Endothelial cell (in vitro differentiated cells): ENCODE measurements at regions not wholly inside any gene's neighbourhood (a gene's known extent, or its start where the extent isn't known, plus 50 kb on each side); places are given as distances from the start of the nearest gene placed in this dataset.
"Not testable (repeated sequence)": the region's sequence is repeated elsewhere in the genome, so short reads cannot be mapped to it uniquely, and the experiment has no call there.

Experiments used
- DNase-seq: peaks from one replicate; pipeline ENCODE4 v3.0.0; 2021; ENCODE audit warnings: low spot score
- H3K27ac Mint-ChIP-seq: one replicate; pipeline ENCODE4 v1.8.0; 2021; ENCODE audit warnings: mixed read lengths, inconsistent platforms; ENCODE audit not compliant: unreplicated experiment
- H3K27me3 Mint-ChIP-seq: one replicate; pipeline ENCODE4 v1.8.0; 2021; ENCODE audit warnings: mild to moderate bottlenecking, moderate library complexity, mixed read lengths, inconsistent platforms; ENCODE audit not compliant: unreplicated experiment
- H3K36me3 Mint-ChIP-seq: one replicate; pipeline ENCODE4 v1.8.0; 2021; ENCODE audit warnings: mild to moderate bottlenecking, low read depth, mixed read lengths, inconsistent platforms; ENCODE audit not compliant: unreplicated experiment
- H3K4me1 Mint-ChIP-seq: one replicate; pipeline ENCODE4 v1.8.0; 2021; ENCODE audit warnings: mild to moderate bottlenecking, mixed read lengths, inconsistent platforms; ENCODE audit not compliant: unreplicated experiment
- H3K4me3 Mint-ChIP-seq: one replicate; pipeline ENCODE4 v1.8.0; 2021; ENCODE audit warnings: mild to moderate bottlenecking, mixed read lengths, inconsistent platforms; ENCODE audit not compliant: unreplicated experiment
- H3K9me3 Mint-ChIP-seq: one replicate; pipeline ENCODE4 v1.8.0; 2021; ENCODE audit warnings: mixed read lengths, inconsistent platforms; ENCODE audit not compliant: unreplicated experiment
- CTCF ChIP-seq: fragments of 200-600 bp; sonication (generic); IDR thresholded peaks from one replicate; pipeline ENCODE4 v1.5.0; 2021; ENCODE audit warnings: antibody characterized with exemption; ENCODE audit not compliant: unreplicated experiment

GRCh38 chr20:39736434-39737327 lies 774.5 kb downstream of the DHX35 start:
- no peak overlapping the region for H3K27ac Mint-ChIP-seq
- H3K27me3 Mint-ChIP-seq = no peaks in the 10 kb centered on the region
- no peaks in the 10 kb centered on the region for H3K36me3 Mint-ChIP-seq
- no peak for TF ChIP-seq CTCF
- H3K4me1 Mint-ChIP-seq = peaks cover 2% of the 10 kb centered on the region
- no peak overlapping the region for H3K4me3 Mint-ChIP-seq
- no peaks in the 10 kb centered on the region for H3K9me3 Mint-ChIP-seq
- no peak for DNase-seq

DNA sequence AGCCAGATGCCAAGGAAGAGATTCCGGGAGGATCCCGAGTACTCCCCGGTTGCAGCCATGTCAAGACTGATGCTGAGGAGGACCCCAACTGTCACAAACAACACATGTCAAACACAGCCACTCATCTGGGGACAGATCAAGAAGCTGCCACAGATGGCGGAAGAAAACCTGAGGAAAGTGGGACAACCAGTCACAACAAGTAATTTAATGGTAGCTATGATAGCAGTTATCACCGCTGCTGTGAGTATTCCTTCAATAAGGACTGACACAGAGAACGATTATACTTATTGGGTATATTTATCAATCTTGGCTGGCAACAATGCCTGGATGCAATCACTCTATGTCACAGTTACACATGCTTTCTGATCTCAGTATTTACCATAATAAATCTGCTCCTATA lies 763.4 kb downstream of the DHX35 start:
- H3K27ac Mint-ChIP-seq, H3K4me3 Mint-ChIP-seq, DNase-seq, H3K4me1 Mint-ChIP-seq, H3K36me3 Mint-ChIP-seq, H3K27me3 Mint-ChIP-seq: not testable (repeated sequence)
- H3K9me3 Mint-ChIP-seq = peaks cover 13% of the 10 kb centered on the region

DNA sequence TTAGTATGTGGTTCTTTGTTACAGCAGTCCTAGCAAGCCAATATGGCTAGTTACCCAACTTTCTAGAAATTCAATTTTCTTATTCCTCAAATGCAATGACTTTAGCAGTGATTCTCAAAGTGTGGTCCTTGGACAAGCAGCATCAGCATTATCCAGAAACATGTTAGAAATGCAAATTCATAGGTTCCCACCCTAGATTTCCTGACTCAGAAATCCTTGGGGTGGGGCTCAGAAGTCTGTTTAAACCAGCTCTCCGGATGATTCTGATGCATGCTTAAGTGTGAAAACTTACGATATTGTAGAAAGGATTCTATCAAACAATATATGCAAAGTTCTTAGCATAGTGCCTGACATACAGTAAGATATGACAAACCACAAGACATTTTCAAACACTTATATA lies 757.1 kb downstream of the DHX35 start:
- Mint-ChIP-seq H3K9me3 (no peaks in the 10 kb centered on the region), H3K27ac (no peak overlapping the region), H3K4me1 (no peaks in the 10 kb centered on the region), H3K4me3 (no peak overlapping the region), H3K36me3 (no peaks in the 10 kb centered on the region), H3K27me3 (no peaks in the 10 kb centered on the region)
- DNase-seq = no peak
- TF ChIP-seq CTCF = no peak

GRCh38 chr20:39717936-39718335 lies 755.8 kb downstream of the DHX35 start:
- no peaks in the 10 kb centered on the region for H3K27me3 Mint-ChIP-seq

DNA sequence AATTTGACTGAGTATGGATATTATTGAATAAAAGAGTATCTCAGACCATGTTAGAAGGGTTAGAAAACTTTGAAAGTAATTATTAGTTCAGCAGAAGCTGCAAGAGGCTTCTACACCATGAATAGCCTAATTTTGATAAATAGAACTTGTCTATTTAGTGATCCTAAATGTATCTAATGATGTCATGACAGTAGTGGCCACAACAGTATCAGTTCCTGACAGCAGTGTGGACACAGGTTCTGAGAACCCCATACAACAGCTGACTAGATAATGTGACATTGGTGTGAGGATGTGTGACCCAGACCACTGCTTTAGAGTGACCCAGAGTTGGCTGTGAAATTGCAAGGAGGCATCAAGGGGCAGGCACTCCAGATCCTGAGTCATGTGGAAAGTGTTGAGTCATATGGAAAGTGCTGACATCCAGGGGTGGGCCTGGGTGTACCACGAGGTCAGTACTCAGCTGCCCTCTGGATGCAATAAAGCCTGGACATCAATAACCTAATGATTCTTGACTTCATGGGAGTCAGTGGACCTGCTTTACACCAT lies 754.7 kb downstream of the DHX35 start:
- no peak overlapping the region for H3K4me3 Mint-ChIP-seq
- H3K9me3 Mint-ChIP-seq = no peaks in the 10 kb centered on the region
- no peaks in the 10 kb centered on the region for H3K4me1 Mint-ChIP-seq
- no peak overlapping the region for H3K27ac Mint-ChIP-seq
- no peak for DNase-seq
- no peak for TF ChIP-seq CTCF
- H3K36me3 Mint-ChIP-seq = no peaks in the 10 kb centered on the region
- H3K27me3 Mint-ChIP-seq = no peaks in the 10 kb centered on the region

More at GRCh38 chr20:39717936-39718335, 755.8 kb downstream of the DHX35 start:
- H3K4me1 Mint-ChIP-seq = no peaks in the 10 kb centered on the region
- TF ChIP-seq CTCF = no peak
- DNase-seq = no peak
- no peak overlapping the region for H3K27ac Mint-ChIP-seq
- no peaks in the 10 kb centered on the region for H3K36me3 Mint-ChIP-seq
- H3K9me3 Mint-ChIP-seq = no peaks in the 10 kb centered on the region
- no peak overlapping the region for H3K4me3 Mint-ChIP-seq
